SK-N-MC (cell line): ENCODE measurements at regions not wholly inside any gene's neighbourhood (a gene's known extent, or its start where the extent isn't known, plus 50 kb on each side); places are given as distances from the start of the nearest gene placed in this dataset.

Source experiments
- EZH2 ChIP-seq: fragments of 200-600 bp; sonication (generic); IDR thresholded peaks from one replicate; pipeline ENCODE4 v1.6.1; 2017; ENCODE audit warnings: antibody characterized with exemption
- FOXP2 ChIP-seq: optimal IDR thresholded peaks from 2 replicates; pipeline ENCODE3; 2011; ENCODE audit warnings: mild to moderate bottlenecking, moderate library complexity; ENCODE audit not compliant: insufficient read depth; ENCODE audit errors: extremely low read length, control extremely low read depth
- POLR2AphosphoS5 ChIP-seq: IDR thresholded peaks from 2 replicates; pipeline ENCODE4 v1.6.1; 2012; ENCODE audit warnings: mild to moderate bottlenecking, low read depth, low read length, borderline replicate concordance

- TF ChIP-seq POLR2AphosphoS5, result no peak
- no peak for TF ChIP-seq EZH2
- TF ChIP-seq FOXP2, result no peak
Observed at GRCh38 chr5:82938901-82939725, 138.1 kb downstream of the TMEM167A start.
